ENCODE measurements at regions not wholly inside any gene's neighbourhood (a gene's known extent, or its start where the extent isn't known, plus 50 kb on each side); places are given as distances from the start of the nearest gene placed in this dataset.

DNA sequence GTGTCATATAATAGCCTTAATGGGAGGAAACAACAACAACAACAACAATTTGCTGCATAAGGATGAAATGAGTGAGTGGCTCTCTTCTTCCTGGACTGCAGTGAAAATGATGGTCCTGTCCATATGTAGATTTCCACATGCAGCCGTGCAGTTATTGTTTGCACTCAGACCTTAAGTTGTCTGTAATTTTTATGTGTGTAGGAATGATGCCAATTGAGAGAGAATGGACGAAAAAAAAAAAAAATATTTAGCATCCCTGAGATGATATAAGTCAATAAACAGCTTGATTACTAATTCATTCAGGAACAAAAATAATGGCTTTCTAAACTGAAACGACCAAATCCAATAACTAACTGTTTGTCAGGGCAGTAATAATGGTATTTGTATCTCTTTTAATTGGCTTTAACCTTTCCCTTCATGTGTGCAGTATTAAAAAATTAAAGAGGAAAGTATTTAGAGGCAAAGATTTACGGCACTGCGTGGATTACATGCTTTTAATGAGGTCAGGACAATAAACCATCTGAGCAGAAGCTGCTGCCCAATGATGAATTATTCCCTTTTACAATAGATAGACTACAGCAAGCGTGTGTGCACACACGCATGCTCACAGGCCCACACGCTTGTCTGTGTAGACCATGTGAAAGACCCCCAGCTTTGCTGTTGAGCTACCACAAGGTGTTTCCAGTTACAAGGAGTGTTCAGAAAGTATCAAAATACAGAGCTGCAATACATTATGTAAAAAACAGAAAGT, 459.5 kb upstream of the WWC1 start:
- no peak for TF ChIP-seq POLR2A (IDR thresholded peaks at IDR 0.05; ENCODE audit: low read depth, low read length)
- TF ChIP-seq SIX5 (IDR thresholded peaks at IDR 0.05; ENCODE audit: low read depth, low read length, severe bottlenecking) = no peak
- TF ChIP-seq, protein P1, sequence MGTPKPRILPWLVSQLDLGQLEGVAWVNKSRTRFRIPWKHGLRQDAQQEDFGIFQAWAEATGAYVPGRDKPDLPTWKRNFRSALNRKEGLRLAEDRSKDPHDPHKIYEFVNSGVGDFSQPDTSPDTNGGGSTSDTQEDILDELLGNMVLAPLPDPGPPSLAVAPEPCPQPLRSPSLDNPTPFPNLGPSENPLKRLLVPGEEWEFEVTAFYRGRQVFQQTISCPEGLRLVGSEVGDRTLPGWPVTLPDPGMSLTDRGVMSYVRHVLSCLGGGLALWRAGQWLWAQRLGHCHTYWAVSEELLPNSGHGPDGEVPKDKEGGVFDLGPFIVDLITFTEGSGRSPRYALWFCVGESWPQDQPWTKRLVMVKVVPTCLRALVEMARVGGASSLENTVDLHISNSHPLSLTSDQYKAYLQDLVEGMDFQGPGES (IDR thresholded peaks at IDR 0.05) = no peak
- TF ChIP-seq, protein P2, sequence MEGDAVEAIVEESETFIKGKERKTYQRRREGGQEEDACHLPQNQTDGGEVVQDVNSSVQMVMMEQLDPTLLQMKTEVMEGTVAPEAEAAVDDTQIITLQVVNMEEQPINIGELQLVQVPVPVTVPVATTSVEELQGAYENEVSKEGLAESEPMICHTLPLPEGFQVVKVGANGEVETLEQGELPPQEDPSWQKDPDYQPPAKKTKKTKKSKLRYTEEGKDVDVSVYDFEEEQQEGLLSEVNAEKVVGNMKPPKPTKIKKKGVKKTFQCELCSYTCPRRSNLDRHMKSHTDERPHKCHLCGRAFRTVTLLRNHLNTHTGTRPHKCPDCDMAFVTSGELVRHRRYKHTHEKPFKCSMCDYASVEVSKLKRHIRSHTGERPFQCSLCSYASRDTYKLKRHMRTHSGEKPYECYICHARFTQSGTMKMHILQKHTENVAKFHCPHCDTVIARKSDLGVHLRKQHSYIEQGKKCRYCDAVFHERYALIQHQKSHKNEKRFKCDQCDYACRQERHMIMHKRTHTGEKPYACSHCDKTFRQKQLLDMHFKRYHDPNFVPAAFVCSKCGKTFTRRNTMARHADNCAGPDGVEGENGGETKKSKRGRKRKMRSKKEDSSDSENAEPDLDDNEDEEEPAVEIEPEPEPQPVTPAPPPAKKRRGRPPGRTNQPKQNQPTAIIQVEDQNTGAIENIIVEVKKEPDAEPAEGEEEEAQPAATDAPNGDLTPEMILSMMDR (IDR thresholded peaks at IDR 0.05 in 2 of 3, conservative IDR thresholded peaks at IDR 0.05 in 1 of 3; ENCODE audit: control insufficient read depth in 2 of 3, extremely low read depth in 1 of 3, insufficient read depth in 1 of 3, low read depth in 3 of 3, low read length in 3 of 3) = no peak
- TF ChIP-seq JUND (IDR thresholded peaks at IDR 0.05; ENCODE audit: low read depth, low read length) = no peak

All from GM12878 (cell line).